HG03060 (cell line): ENCODE measurements at regions not wholly inside any gene's neighbourhood (a gene's known extent, or its start where the extent isn't known, plus 50 kb on each side); places are given as distances from the start of the nearest gene placed in this dataset.
"Not testable (repeated sequence)": the region's sequence is repeated elsewhere in the genome, so short reads cannot be mapped to it uniquely, and the experiment has no call there.

ENCODE experiments used
- ATAC-seq: cut with Tn5 transposase; IDR thresholded peaks from one replicate; pipeline ENCODE4 v1.9.1; 2021; ENCODE audit warnings: low read depth, moderate number of reproducible peaks; ENCODE audit not compliant: unreplicated experiment

- ATAC-seq: no peak
These were observed 217.0 kb upstream of the CXCR4 start for GRCh38 chr2:136334967-136335366.

GRCh38 chr2:136332436-136333095 is 214.6 kb upstream of the CXCR4 start:
- ATAC-seq: no peak

GRCh38 chr2:136331226-136331625 is 213.3 kb upstream of the CXCR4 start:
- no peak for ATAC-seq

- ATAC-seq: no peak
These were observed 210.4 kb upstream of the CXCR4 start for GRCh38 chr2:136328207-136328795.

- peak; percentile 66 for ATAC-seq
These were observed 209.4 kb upstream of the CXCR4 start for GRCh38 chr2:136327162-136327852.

- ATAC-seq: no peak
These were observed 207.9 kb upstream of the CXCR4 start for GRCh38 chr2:136325844-136326331.

GRCh38 chr2:136324966-136325365 is 207.0 kb upstream of the CXCR4 start:
- no peak for ATAC-seq

GRCh38 chr2:136323935-136324334 is 206.0 kb upstream of the CXCR4 start:
- ATAC-seq: no peak

GRCh38 chr2:136323195-136323594 is 205.2 kb upstream of the CXCR4 start:
- no peak for ATAC-seq

GRCh38 chr2:136322428-136322827 is 204.5 kb upstream of the CXCR4 start:
- no peak for ATAC-seq

- ATAC-seq: no peak
These were observed 201.7 kb upstream of the CXCR4 start for GRCh38 chr2:136319651-136320050.

- ATAC-seq: no peak
These were observed 201.3 kb upstream of the CXCR4 start for GRCh38 chr2:136319237-136319636.

- no peak for ATAC-seq
These were observed 196.3 kb upstream of the CXCR4 start for GRCh38 chr2:136314240-136314639.

GRCh38 chr2:136312568-136312967 is 194.6 kb upstream of the CXCR4 start:
- not testable (repeated sequence) for ATAC-seq

GRCh38 chr2:136310797-136311603 is 193.1 kb upstream of the CXCR4 start:
- ATAC-seq: no peak

GRCh38 chr2:136310005-136310495 is 192.1 kb upstream of the CXCR4 start:
- no peak for ATAC-seq

- ATAC-seq: no peak
These were observed 190.7 kb upstream of the CXCR4 start for GRCh38 chr2:136308611-136309010.

- ATAC-seq: no peak
These were observed 188.9 kb upstream of the CXCR4 start for GRCh38 chr2:136306836-136307235.

GRCh38 chr2:136305517-136306192 is 187.7 kb upstream of the CXCR4 start:
- ATAC-seq: peak; percentile 82

GRCh38 chr2:136301006-136301405 is 183.1 kb upstream of the CXCR4 start:
- no peak for ATAC-seq
